A673 (cell line): ENCODE measurements at regions not wholly inside any gene's neighbourhood (a gene's known extent, or its start where the extent isn't known, plus 50 kb on each side); places are given as distances from the start of the nearest gene placed in this dataset.

Source experiments
- BruUV-seq: library from RNA; stranded (reverse); fragments of 400-500 nt; replicated peaks from 2 replicates; lab custom pipeline; 2021; lab: Mats Ljungman, UMichigan
- CTCF ChIA-PET: fragments of 300-600 bp; sonication (Branson Sonifier 250); formaldehyde crosslinking; loops from one replicate; lab custom pipeline; 2022; ENCODE audit warnings: antibody characterized with exemption; lab: Charles Lee
- POLR2A ChIA-PET: fragments of 300-600 bp; sonication (Branson Sonifier 250); formaldehyde crosslinking; loops from one replicate; lab custom pipeline; 2022; ENCODE audit warnings: antibody characterized with exemption; ENCODE audit not compliant: low non-redundant PET; lab: Charles Lee
- DNase-seq: peaks from one replicate; pipeline ENCODE4 v3.0.0-alpha.2; 2015; ENCODE audit warnings: low spot score
- H3K27ac ChIP-seq: fragments of 200-600 bp; sonication (generic); 2 replicates; pipeline ENCODE4 v1.5.1; 2016; ENCODE audit warnings: mixed run types, low read depth, mild to moderate bottlenecking, mixed read lengths, antibody characterized with exemption, low read length; ENCODE audit not compliant: poor library complexity, severe bottlenecking
- H3K27me3 ChIP-seq: fragments of 200-600 bp; sonication (generic); replicated peaks from 2 replicates; pipeline ENCODE4 v1.6.1; 2017; ENCODE audit warnings: mixed run types, low read depth, mild to moderate bottlenecking, mixed read lengths, antibody characterized with exemption, low read length; ENCODE audit not compliant: insufficient read depth, poor library complexity
- H3K36me3 ChIP-seq: fragments of 200-600 bp; sonication (generic); 2 replicates; pipeline ENCODE4 v1.6.1; 2016; ENCODE audit warnings: mixed run types, mild to moderate bottlenecking, mixed read lengths, antibody characterized with exemption, low read length; ENCODE audit not compliant: insufficient read depth, poor library complexity, severe bottlenecking
- H3K4me1 ChIP-seq: fragments of 200-600 bp; sonication (generic); 2 replicates; pipeline ENCODE4 v1.6.1; 2017; ENCODE audit warnings: mixed run types, mild to moderate bottlenecking, mixed read lengths, antibody characterized with exemption, low read length; ENCODE audit not compliant: insufficient read depth, poor library complexity, severe bottlenecking
- H3K4me3 ChIP-seq: fragments of 200-600 bp; sonication (generic); 2 replicates; pipeline ENCODE4 v1.5.1; 2016; ENCODE audit warnings: low read depth, mixed run types, mild to moderate bottlenecking, mixed read lengths, low read length; ENCODE audit not compliant: poor library complexity, severe bottlenecking
- H3K9me3 ChIP-seq: fragments of 200-600 bp; sonication (generic); 2 replicates; pipeline ENCODE4 v1.6.1; 2016; ENCODE audit warnings: mixed run types, low read depth, mild to moderate bottlenecking, mixed read lengths, antibody characterized with exemption, low read length; ENCODE audit not compliant: poor library complexity, severe bottlenecking
- CTCF ChIP-seq: fragments of 300-800, 200-600 bp; sonication (generic); conservative IDR thresholded peaks from 2 replicates; pipeline ENCODE4 v1.5.1; 2017; ENCODE audit warnings: low read depth, mild to moderate bottlenecking, antibody characterized with exemption, low read length, moderate library complexity, mixed read lengths
- EZH2 ChIP-seq: fragments of 200-600 bp; sonication (generic); IDR thresholded peaks from 2 replicates; pipeline ENCODE4 v1.6.1; 2017; ENCODE audit warnings: borderline replicate concordance, low read depth, mild to moderate bottlenecking, mixed read lengths, antibody characterized with exemption, low read length; ENCODE audit not compliant: poor library complexity, severe bottlenecking
- intact Hi-C: fragments of 100-400 bp; cut with micrococcal nuclease; formaldehyde crosslinking; loops from one replicate; pipeline ENCODE4 v1.10.0; 2022; ENCODE audit not compliant: unreplicated experiment

DNA sequence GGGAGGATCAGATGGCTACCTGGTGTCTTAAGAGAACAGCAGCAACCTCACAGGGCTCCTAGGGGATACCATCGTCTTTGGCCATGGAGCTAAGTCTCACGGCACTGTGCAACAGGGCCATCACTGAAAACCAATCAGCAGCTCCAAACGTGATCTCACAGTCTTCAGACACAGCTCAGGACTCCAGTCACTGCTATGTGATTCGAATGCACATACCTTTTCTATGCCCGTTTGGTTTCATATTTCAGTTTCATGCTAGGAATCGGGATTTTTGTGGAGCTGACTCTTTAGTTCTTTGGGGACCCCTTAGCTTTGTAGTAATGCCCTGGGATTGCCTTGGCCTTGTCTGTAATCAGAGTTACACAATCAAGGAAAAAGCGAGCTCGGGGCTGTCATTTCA, 162.8 kb upstream of the CDH11 start:
- Histone ChIP-seq H3K9me3 (no peaks in the 10 kb centered on the region), H3K36me3 (no peaks in the 10 kb centered on the region), H3K4me3 (no peak overlapping the region), H3K27me3 (no peaks in the 10 kb centered on the region), H3K4me1 (no peaks in the 10 kb centered on the region), H3K27ac (no peak overlapping the region)
- no TSS peak for BruUV-seq
- POLR2A ChIA-PET: interaction anchor here (0.5 kb wide), 1 partner anchor 106 kb away, joined by 5 read pairs; no protein-coding TSS in a partner anchor
- intact Hi-C loops: no loop called here
- DNase-seq: no peak
- CTCF ChIA-PET: no interaction called here
- no peak for TF ChIP-seq CTCF
- TF ChIP-seq EZH2: no peak

DNA sequence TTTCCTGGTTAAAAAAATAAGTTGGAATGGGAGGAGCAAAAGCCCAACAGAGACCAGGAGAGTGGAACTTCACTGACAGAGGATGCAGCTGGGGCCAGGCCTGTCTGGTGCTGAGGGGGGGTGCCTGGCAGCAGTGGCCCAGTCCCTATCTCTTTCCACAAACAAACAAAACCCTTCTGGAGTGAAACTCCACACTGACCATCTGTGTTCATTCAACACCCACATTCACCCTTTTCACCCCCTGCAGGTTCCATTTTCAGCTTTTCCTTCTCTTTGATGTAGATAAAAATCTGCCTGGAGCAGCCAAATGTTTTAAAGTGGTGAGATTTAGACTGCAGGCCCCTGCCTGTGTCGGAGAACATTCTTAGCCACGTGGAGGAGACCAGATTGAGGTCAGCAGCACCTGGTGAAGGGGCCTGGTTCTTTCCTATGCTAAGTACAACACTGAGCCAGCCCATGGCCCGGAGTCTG, 161.4 kb upstream of the CDH11 start:
- intact Hi-C loops: no loop called here
- Histone ChIP-seq H3K4me1 (no peaks in the 10 kb centered on the region), H3K27ac (no peak overlapping the region), H3K36me3 (no peaks in the 10 kb centered on the region), H3K27me3 (no peaks in the 10 kb centered on the region), H3K9me3 (no peaks in the 10 kb centered on the region), H3K4me3 (no peak overlapping the region)
- POLR2A ChIA-PET: no interaction called here
- no TSS peak for BruUV-seq
- no peak for DNase-seq
- CTCF ChIA-PET: no interaction called here
- TF ChIP-seq CTCF (no peak), EZH2 (no peak)

- CTCF ChIA-PET: no interaction called here
- TF ChIP-seq EZH2 (no peak), CTCF (no peak)
- H3K27me3 ChIP-seq: no peaks in the 10 kb centered on the region
- H3K27ac ChIP-seq: no peak overlapping the region
- H3K4me1 ChIP-seq: no peaks in the 10 kb centered on the region
- H3K9me3 ChIP-seq: no peaks in the 10 kb centered on the region
- no peaks in the 10 kb centered on the region for H3K36me3 ChIP-seq
- BruUV-seq: no TSS peak
- no peak for DNase-seq
- intact Hi-C loops: no loop called here
- H3K4me3 ChIP-seq: no peak overlapping the region
- POLR2A ChIA-PET: no interaction called here
Measured at GRCh38 chr16:65281586-65281985, 159.7 kb upstream of the CDH11 start.
